Activated T-cell treated with anti-CD3 and anti-CD28 coated beads, Interleukin-2, amount 50 U/mL, for 48 hours (primary cell): ENCODE measurements at regions not wholly inside any gene's neighbourhood (a gene's known extent, or its start where the extent isn't known, plus 50 kb on each side); places are given as distances from the start of the nearest gene placed in this dataset.

Experiments
- DNase-seq, 2 experiments: peaks; one replicate each; pipeline ENCODE4 v3.0.0-alpha.2; 2020

- DNase-seq, result peak in 1 of 2 experiments; percentile 15
Measured at GRCh38 chr19:28242317-28242927, 970.5 kb downstream of the UQCRFS1 start.

- DNase-seq, result no peak
Measured at GRCh38 chr19:28239270-28239669, 973.7 kb downstream of the UQCRFS1 start.

- no peak for DNase-seq
Measured at GRCh38 chr19:28238270-28238820, 974.6 kb downstream of the UQCRFS1 start.

DNA sequence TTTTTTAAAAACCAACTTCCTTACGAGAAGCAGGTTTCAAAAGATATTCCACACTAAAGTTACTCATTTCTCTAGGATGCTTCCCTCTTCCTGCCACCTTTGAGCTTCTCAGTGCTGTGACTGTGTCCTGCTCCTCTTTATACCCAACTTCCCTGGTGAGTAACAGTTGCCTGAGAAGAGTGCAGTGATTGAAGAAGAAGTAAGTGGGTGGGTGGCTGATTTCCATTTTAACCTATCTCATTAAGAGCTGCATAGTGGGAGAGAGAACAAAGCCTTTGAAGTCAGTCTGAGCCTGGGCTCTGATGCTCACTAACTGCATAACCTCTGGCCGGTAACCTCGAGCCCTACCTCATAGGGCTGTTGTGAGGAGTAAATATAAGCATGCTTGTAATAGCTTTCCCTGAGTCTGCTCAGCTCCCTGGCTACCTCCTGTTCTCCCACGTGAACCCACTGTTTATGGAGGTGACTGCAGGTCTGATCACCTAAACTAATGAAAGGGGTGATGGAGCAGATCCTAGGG is 977.3 kb downstream of the UQCRFS1 start:
- no peak for DNase-seq

GRCh38 chr19:28234637-28235036 is 978.3 kb downstream of the UQCRFS1 start:
- DNase-seq, result no peak

GRCh38 chr19:28228854-28229253 is 984.1 kb downstream of the UQCRFS1 start:
- DNase-seq, result no peak

DNA sequence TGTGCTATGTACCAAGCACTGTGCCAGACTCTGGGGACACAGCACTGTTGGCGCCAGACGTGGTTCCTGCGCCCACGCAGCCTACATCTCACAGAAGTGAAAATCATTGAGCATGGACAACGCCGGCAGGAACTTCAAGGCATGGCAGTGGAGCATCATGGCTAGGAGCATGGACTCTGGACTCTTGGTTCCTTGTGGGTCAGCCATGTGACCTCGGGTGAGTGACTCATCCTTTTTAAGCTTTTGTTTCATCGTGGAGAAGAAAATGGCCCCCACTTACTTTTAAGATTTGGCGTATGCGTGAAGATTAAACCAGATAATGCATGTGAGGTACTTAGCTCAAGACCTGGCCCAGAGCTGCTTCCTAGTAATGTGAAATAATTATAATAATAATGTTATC is 988.5 kb downstream of the UQCRFS1 start:
- DNase-seq, result no peak

- no peak for DNase-seq
Measured at GRCh38 chr19:28221736-28222135, 991.2 kb downstream of the UQCRFS1 start.

GRCh38 chr19:28218728-28219127 is 994.2 kb downstream of the UQCRFS1 start:
- DNase-seq, result no peak

DNA sequence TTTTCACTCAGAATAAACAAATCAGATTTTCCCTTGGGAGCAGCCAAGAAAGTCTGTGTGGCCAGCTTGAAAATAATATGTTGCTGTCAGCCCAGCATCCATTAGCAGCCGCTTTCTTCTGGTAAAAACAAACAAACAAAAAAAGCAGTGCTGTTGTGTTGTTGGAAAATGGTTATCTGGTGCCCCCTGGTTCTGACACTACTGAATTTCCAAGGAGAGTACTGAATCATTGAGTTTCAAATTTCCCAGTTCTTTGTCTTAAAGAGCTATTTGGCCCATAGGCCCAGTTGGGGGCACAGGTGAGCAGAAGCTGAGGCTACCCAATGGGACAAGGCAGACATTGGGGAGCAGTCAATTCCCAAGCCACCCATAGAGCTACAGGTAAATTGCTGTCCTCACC is 995.9 kb downstream of the UQCRFS1 start:
- DNase-seq, result no peak

GRCh38 chr19:28213470-28214082 is 999.4 kb downstream of the UQCRFS1 start:
- no peak for DNase-seq

DNA sequence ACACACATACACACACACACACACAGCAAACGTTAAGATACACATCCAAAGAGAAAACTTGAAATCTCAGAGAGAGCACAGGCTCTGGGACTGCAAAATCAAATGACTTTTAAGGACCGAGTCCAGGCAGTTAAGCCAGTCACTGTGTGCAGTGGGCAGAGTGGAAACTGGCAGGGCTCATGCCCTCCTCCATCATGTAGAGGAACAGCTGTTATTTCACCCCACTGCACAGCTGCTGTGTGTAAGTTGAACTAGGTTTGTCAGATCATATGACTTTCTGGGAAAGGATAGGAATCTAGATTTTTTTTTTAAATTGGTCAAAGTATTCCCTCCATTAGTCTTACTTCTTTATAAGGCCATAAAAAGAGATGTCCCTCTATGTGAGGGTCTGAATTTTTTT is 1002.1 kb downstream of the UQCRFS1 start:
- no peak for DNase-seq

- no peak for DNase-seq
Measured at GRCh38 chr19:28208745-28209144, 1004.2 kb downstream of the UQCRFS1 start.

DNA sequence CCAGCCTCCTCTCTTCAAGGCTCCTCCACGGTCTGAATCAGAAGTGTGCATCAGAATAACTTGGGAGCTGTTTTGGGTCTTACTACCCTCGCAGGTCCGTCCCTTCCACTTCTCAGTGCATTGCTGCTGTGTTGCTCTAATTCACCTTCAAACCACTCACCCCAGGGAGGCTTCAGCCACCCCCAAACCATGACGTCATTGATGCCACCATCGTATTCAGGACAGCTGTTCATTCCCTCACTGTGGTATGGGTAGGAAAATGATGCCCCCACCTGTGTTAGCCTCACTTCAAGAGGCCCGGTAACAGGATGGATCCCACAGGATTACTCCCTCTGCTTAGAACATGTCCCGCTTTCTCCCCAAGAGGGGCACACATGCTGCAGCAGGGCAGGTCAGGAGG is 1005.7 kb downstream of the UQCRFS1 start:
- no peak for DNase-seq

- no peak for DNase-seq
Measured at GRCh38 chr19:28201462-28201943, 1011.4 kb downstream of the UQCRFS1 start.

GRCh38 chr19:28199323-28199722 is 1013.6 kb downstream of the UQCRFS1 start:
- no peak for DNase-seq

DNA sequence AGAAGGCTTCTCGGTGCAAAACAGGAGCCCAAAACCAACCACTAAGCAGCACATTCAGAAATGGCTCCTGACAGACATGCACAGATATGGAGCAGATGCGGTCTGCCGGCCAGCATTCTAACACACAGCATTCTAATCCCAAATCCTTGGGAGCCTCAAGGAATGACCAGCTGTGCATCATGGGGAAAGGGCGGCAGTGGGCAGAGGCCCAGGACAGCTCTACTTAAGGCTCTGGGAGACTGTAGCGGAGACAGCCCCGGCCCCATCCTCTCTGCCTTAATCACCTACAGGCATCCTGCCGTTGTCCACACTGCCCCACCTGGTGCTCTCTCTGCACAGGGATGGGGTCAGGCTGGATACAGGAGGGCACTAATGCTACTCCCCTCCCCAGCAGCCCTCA is 1016.0 kb downstream of the UQCRFS1 start:
- DNase-seq, result no peak

- no peak for DNase-seq
Measured at GRCh38 chr19:28196101-28196500, 1016.9 kb downstream of the UQCRFS1 start.

DNA sequence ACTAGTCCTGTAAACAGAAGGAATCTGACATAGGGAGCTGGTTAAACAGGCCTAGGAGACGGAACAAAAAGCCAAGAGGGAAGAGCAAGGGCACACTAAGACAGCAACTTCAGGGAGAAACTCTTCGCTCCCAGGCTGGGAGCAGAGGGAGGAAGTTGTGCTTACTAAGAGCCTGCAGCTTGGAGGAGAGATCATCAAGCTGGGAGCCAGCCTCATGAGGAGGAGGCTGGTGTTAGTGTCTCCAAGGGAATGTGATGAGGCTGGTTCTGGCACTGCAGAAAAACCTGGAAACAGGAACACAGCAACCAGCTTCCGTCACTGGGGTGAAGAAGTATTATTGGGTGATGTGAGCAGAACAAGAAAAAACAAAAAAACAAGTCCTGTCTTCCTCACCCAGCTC is 1027.3 kb downstream of the UQCRFS1 start:
- DNase-seq, result no peak

GRCh38 chr19:28184997-28185396 is 1028.0 kb downstream of the UQCRFS1 start:
- no peak for DNase-seq

- no peak for DNase-seq
Measured at GRCh38 chr19:28176193-28176592, 1036.8 kb downstream of the UQCRFS1 start.

DNA sequence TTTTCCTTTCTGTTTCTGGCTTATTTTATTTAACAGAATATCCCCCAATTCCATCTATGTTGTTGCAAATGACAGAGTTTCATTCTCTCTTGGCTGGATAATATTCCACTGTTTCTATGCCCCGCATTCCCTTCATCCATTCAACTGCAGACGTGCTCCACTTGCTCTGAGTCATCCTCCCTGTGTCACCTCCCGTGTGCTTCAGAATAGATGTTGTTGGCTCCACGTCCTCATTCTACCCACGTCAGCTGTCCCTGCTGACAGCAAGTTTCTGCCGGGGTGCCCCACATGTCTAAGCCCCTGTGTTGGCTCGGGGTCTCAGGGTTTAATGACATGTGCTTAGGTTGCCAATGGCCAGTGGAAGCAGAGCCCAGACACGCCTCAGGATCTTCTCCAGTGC is 1041.0 kb downstream of the UQCRFS1 start:
- DNase-seq, result no peak

- DNase-seq, result no peak
Measured at GRCh38 chr19:28170066-28170465, 1042.9 kb downstream of the UQCRFS1 start.

DNA sequence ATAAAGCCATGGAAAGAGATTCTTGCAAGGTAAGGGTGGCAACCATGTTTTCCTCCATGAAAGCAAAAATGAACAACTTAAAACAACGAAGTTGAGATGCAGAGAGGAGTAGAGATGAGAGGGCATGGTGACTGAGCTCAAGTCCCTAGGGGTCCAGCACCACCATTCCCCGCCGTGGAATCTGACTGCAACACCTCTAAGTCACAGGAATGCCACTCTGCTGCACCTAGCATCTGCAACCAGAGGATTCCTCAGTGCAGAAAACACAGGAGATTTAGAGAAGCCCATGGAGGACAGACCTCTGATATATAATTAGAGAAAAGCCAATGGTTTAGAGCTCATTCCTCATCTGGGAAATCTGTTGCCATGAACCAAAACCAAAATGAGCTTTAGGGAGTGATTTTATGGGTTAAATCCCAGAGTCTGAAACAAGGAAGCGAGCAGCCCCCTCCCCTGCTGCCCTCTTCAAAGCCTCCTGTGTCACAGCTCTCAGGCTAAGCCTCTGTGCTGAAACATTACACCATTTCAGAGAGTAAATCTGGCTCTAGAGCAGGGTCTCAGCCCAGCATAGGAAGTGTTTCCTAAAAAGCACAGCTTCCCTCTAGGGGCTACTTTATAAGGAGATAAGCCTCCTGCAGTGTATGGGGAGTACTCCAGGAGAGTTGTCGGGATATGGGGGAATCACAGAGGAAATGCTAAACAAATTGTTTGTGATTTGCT is 1043.6 kb downstream of the UQCRFS1 start:
- no peak for DNase-seq
